ENCODE measurements at regions not wholly inside any gene's neighbourhood (a gene's known extent, or its start where the extent isn't known, plus 50 kb on each side); places are given as distances from the start of the nearest gene placed in this dataset.

DNA sequence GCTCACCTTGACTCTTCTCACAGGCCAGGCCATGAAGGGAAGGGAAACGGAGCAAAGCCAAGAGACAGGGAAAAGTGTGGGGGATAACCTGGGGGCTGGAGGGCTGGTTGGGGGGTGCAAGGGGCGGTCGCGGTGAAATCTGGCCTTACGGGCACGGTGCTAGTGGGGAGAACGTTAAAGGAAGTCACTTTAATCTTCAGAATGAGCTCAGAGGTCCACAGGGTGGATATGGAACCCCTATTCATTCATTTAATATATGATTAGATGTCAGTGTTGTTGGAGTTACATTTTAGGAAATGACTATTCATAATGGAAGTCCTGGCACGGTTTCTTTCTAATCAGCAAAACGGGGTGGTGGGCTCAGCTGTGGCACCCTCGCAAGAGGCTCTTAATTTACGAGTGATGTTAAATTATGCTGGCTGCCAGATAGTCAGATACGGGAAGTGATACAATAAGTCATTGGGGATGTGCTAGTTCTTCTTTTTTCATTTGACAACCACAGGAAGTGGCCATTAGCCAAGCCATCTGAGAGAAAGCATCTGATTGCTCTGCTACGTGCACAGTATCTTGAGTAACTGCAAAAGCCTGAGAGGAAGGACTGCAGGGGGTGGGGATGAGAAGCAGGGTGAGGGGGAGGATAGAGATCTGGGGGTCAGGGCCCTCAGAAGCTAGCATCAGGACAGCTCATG is 253.0 kb downstream of the QKI start:
- H3K4me1 ChIP-seq (ENCODE audit: control insufficient read depth in 1 of 2, extremely low read depth in 1 of 2, insufficient read depth in 2 of 2, low read length in 2 of 2) = peaks cover 0 to 12% of the 10 kb centered on the region in 2 experiments
- ATAC-seq (replicated peaks in 1 of 4) (peak in 3 of 4 experiments; percentile 41 to 71 (median 48)), DNase-seq (peak in 6 of 35 experiments; percentile 1 to 40 (median 4))
- H3K36me3 Mint-ChIP-seq = no peaks in the 10 kb centered on the region
- POLR2A ChIA-PET = interaction anchor here in 1 of 2 donors (0.5 kb wide), 1 partner anchor 9 kb away, joined by 11 read pairs; no protein-coding TSS in a partner anchor
- H3K36me3 ChIP-seq (ENCODE audit: control insufficient read depth in 2 of 2, extremely low read depth in 1 of 2, insufficient read depth in 1 of 2, low read length in 1 of 2) = no peaks in the 10 kb centered on the region
- H3K27me3 Mint-ChIP-seq = peaks cover 1 to 4% of the 10 kb centered on the region in 2 donors
- no peak overlapping the region for H3K4me3 ChIP-seq (ENCODE audit: control insufficient read depth in 1 of 2, extremely low read depth in 1 of 2, low read length in 1 of 2)
- H3K4me1 Mint-ChIP-seq = peaks cover 12 to 18% (median 16%) of the 10 kb centered on the region in 3 donors
- no peak overlapping the region for H3K27ac ChIP-seq (ENCODE audit: low read length)
- 18% methylated on average over 6 of the region's 13 CpGs for WGBS (ENCODE audit: insufficient coverage)
- no peak overlapping the region for H3K27ac Mint-ChIP-seq
- no peaks in the 10 kb centered on the region for H3K9me3 Mint-ChIP-seq
- peaks cover 0 to 16% of the 10 kb centered on the region in 2 experiments for H3K27me3 ChIP-seq (replicated peaks in 1 of 2; ENCODE audit: control insufficient read depth in 2 of 2, extremely low read depth in 1 of 2, insufficient read depth in 2 of 2, low read length in 1 of 2)
- H3K9me3 ChIP-seq = no peaks in the 10 kb centered on the region
- H3K4me3 Mint-ChIP-seq = no peak overlapping the region
- CTCF ChIA-PET = interaction anchor here in 1 of 2 donors (0.7 kb wide), 1 partner anchor 454 kb away, joined by 4 read pairs; no protein-coding TSS in a partner anchor

DNA sequence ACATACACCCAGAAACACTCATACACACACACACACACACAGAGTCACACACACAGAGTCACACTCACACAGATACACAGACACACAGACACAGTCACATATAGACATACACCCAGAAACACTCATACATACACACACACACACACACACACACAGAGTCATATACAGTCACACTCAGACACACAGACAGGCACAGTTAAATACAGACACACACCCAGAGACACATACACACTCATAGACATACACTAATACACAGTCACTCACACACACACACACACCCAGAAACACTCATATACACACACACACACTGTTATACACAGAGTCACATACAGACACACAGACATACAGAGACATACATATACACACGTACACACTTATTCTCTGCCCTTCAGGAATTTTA is 250.9 kb downstream of the QKI start:
- Mint-ChIP-seq H3K4me1 (peaks cover 12 to 24% (median 16%) of the 10 kb centered on the region in 3 donors), H3K4me3 (no peak overlapping the region), H3K36me3 (no peaks in the 10 kb centered on the region), H3K27me3 (peaks cover 8 to 9% of the 10 kb centered on the region in 2 donors), H3K27ac (no peak overlapping the region), H3K9me3 (no peaks in the 10 kb centered on the region)
- Histone ChIP-seq H3K27ac (ENCODE audit: low read length) (no peak overlapping the region), H3K4me3 (ENCODE audit: control insufficient read depth in 1 of 2, extremely low read depth in 1 of 2, low read length in 1 of 2) (no peak overlapping the region), H3K36me3 (ENCODE audit: control insufficient read depth in 2 of 2, extremely low read depth in 1 of 2, insufficient read depth in 1 of 2, low read length in 1 of 2) (no peaks in the 10 kb centered on the region), H3K4me1 (ENCODE audit: control insufficient read depth in 1 of 2, extremely low read depth in 1 of 2, insufficient read depth in 2 of 2, low read length in 2 of 2) (peaks cover 0 to 12% of the 10 kb centered on the region in 2 experiments), H3K9me3 (no peaks in the 10 kb centered on the region), H3K27me3 (replicated peaks in 1 of 2; ENCODE audit: control insufficient read depth in 2 of 2, extremely low read depth in 1 of 2, insufficient read depth in 2 of 2, low read length in 1 of 2) (peaks cover 0 to 26% of the 10 kb centered on the region in 2 experiments)
- POLR2A ChIA-PET = no interaction called here
- CTCF ChIA-PET = no interaction called here
- WGBS (ENCODE audit: insufficient coverage) = no CpG with 5 or more reads among the region's 1 CpG
- ATAC-seq (replicated peaks in 1 of 4) (no peak), DNase-seq (no peak)

DNA sequence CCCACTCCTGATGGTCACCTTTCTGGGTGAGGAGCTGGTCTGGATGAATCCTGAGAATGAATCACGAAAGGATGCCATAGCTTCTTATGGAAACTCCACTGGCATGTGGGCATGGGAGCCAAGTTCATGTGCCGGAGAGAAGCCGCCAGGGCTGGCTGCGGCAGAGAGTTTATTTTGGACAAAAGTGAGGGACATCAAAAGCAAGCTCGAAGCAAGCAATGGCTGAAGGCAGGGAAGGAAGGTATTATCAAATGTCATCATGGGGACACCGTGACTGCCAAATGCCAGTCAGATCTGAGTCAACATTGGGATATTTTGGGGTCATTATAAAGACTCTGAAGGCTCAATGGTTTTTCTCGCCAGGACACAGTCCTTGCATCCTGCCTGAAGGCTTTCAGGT is 249.1 kb downstream of the QKI start:
- 77% methylated on average over 6 of the region's 7 CpGs for WGBS (ENCODE audit: insufficient coverage)
- H3K4me1 Mint-ChIP-seq = peaks cover 12 to 24% (median 16%) of the 10 kb centered on the region in 3 donors

DNA sequence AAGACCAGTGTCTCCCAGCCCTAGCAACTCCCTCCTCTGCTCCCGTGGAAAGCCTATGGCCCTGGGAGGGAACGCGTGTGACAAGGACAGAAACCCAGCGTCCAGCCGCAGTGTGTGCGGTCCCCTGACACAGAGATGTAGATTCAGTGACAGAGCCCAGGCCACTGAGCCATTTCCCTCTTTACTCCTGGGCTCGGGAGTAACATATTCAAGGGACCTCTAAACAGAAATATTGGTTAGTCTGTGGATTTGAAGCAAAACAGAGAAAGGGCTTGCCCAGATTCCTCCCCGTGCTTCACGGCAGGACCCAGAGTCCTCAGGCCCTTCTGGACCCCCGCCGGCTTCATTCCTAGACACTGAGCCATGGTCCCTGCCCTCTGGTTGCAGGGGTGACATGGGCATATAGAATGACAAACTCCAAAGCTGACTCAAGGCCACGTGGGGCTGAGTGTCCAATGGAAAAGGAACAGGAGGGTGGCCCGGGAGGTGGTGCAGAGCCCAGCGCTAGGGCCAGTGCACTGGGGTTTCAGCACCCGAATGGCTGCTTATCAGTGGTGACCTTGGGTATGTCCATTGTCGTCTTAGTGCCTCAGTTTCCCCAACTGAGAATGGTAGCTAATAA is 248.2 kb downstream of the QKI start:
- Mint-ChIP-seq H3K36me3 (no peaks in the 10 kb centered on the region), H3K27ac (no peak overlapping the region), H3K4me1 (peaks cover 7 to 17% (median 10%) of the 10 kb centered on the region in 3 donors), H3K9me3 (no peaks in the 10 kb centered on the region), H3K4me3 (no peak overlapping the region), H3K27me3 (peaks cover 19 to 23% of the 10 kb centered on the region in 2 donors)
- Histone ChIP-seq H3K27me3 (replicated peaks in 1 of 2; ENCODE audit: control insufficient read depth in 2 of 2, extremely low read depth in 1 of 2, insufficient read depth in 2 of 2, low read length in 1 of 2) (peaks cover 0 to 26% of the 10 kb centered on the region in 2 experiments), H3K36me3 (ENCODE audit: control insufficient read depth in 2 of 2, extremely low read depth in 1 of 2, insufficient read depth in 1 of 2, low read length in 1 of 2) (no peaks in the 10 kb centered on the region), H3K9me3 (no peaks in the 10 kb centered on the region), H3K4me3 (ENCODE audit: control insufficient read depth in 1 of 2, extremely low read depth in 1 of 2, low read length in 1 of 2) (no peak overlapping the region), H3K4me1 (ENCODE audit: control insufficient read depth in 1 of 2, extremely low read depth in 1 of 2, insufficient read depth in 2 of 2, low read length in 2 of 2) (peaks cover 0 to 9% of the 10 kb centered on the region in 2 experiments), H3K27ac (ENCODE audit: low read length) (no peak overlapping the region)
- CTCF ChIA-PET = no interaction called here
- DNase-seq (no peak), ATAC-seq (replicated peaks in 1 of 4) (no peak)
- 87% methylated on average over 11 of the region's 16 CpGs for WGBS (ENCODE audit: insufficient coverage)
- POLR2A ChIA-PET = no interaction called here

More for the DNA sequence above, 249.1 kb downstream of the QKI start:
- H3K27me3 ChIP-seq (replicated peaks in 1 of 2; ENCODE audit: control insufficient read depth in 2 of 2, extremely low read depth in 1 of 2, insufficient read depth in 2 of 2, low read length in 1 of 2) = peaks cover 0 to 26% of the 10 kb centered on the region in 2 experiments
- H3K27me3 Mint-ChIP-seq = peaks cover 19 to 20% of the 10 kb centered on the region in 2 donors
- POLR2A ChIA-PET = no interaction called here
- H3K4me3 Mint-ChIP-seq = no peak overlapping the region
- no peak for DNase-seq
- no peak for ATAC-seq (replicated peaks in 1 of 4)
- H3K4me1 ChIP-seq (ENCODE audit: control insufficient read depth in 1 of 2, extremely low read depth in 1 of 2, insufficient read depth in 2 of 2, low read length in 2 of 2) = peaks cover 0 to 12% of the 10 kb centered on the region in 2 experiments
- no peaks in the 10 kb centered on the region for H3K9me3 Mint-ChIP-seq
- H3K36me3 ChIP-seq (ENCODE audit: control insufficient read depth in 2 of 2, extremely low read depth in 1 of 2, insufficient read depth in 1 of 2, low read length in 1 of 2) = no peaks in the 10 kb centered on the region
- CTCF ChIA-PET = no interaction called here
- H3K27ac ChIP-seq (ENCODE audit: low read length) = no peak overlapping the region
- H3K36me3 Mint-ChIP-seq = no peaks in the 10 kb centered on the region
- no peak overlapping the region for H3K27ac Mint-ChIP-seq
- no peak overlapping the region for H3K4me3 ChIP-seq (ENCODE audit: control insufficient read depth in 1 of 2, extremely low read depth in 1 of 2, low read length in 1 of 2)
- H3K9me3 ChIP-seq = no peaks in the 10 kb centered on the region

DNA sequence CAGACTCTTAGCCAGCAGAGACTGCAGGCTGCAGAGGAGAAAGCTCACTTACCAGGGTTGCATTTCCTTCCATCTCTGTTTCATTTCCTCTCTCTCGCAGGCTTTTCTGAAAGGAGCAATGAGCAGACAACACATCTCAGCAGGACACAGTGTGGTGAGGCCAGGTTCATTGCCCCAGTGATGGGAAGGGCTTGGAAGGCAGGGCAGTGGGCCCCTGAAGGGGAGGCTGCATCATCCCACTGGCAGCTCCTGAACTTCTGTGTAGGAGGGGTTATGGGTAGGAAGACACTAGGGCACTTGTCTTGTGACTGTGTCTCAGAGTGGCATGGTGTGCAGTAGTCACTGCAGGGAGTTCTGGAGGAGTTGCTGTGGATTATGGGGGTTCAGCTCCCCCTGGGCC is 246.8 kb downstream of the QKI start:
- ChIA-PET POLR2A (no interaction called here), CTCF (interaction anchor here in 1 of 2 donors (0.6 kb wide), 1 partner anchor 249 kb away, joined by 5 read pairs; no protein-coding TSS in a partner anchor)
- no peaks in the 10 kb centered on the region for H3K36me3 Mint-ChIP-seq
- Histone ChIP-seq H3K4me1 (ENCODE audit: control insufficient read depth in 1 of 2, extremely low read depth in 1 of 2, insufficient read depth in 2 of 2, low read length in 2 of 2) (no peaks in the 10 kb centered on the region), H3K36me3 (ENCODE audit: control insufficient read depth in 2 of 2, extremely low read depth in 1 of 2, insufficient read depth in 1 of 2, low read length in 1 of 2) (no peaks in the 10 kb centered on the region), H3K4me3 (ENCODE audit: control insufficient read depth in 1 of 2, extremely low read depth in 1 of 2, low read length in 1 of 2) (no peak overlapping the region), H3K9me3 (no peaks in the 10 kb centered on the region), H3K27ac (ENCODE audit: low read length) (no peak overlapping the region), H3K27me3 (replicated peaks in 1 of 2; ENCODE audit: control insufficient read depth in 2 of 2, extremely low read depth in 1 of 2, insufficient read depth in 2 of 2, low read length in 1 of 2) (peaks cover 0 to 26% of the 10 kb centered on the region in 2 experiments)
- no peaks in the 10 kb centered on the region for H3K9me3 Mint-ChIP-seq
- ATAC-seq (replicated peaks in 1 of 4) (no peak), DNase-seq (no peak)
- peaks cover 20 to 23% of the 10 kb centered on the region in 2 donors for H3K27me3 Mint-ChIP-seq
- H3K4me3 Mint-ChIP-seq = no peak overlapping the region
- H3K27ac Mint-ChIP-seq = no peak overlapping the region
- WGBS (ENCODE audit: insufficient coverage) = no CpG with 5 or more reads among the region's 1 CpG
- peaks cover 0 to 6% (median 0%) of the 10 kb centered on the region in 3 donors for H3K4me1 Mint-ChIP-seq

DNA sequence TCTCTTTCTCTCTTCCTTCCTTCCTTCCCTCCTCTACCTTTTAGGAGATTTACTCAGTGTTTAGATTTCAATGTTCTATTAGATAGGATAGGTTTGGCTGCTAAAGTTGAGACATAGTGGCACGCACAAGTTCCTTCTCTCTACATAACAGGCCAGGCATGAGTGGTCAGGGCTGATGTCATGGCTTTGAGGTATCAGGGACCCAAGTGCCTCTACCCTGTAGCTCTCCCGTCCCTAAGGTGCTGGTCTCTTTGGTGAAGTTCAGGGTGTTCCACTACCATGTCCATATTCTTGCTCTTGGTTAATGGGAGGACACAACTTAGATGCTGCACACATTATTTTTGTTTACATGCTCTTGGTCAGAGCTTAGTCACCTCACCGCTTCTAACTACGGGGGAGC is 245.3 kb downstream of the QKI start:
- no peak overlapping the region for H3K4me3 ChIP-seq (ENCODE audit: control insufficient read depth in 1 of 2, extremely low read depth in 1 of 2, low read length in 1 of 2)
- no peaks in the 10 kb centered on the region for H3K36me3 ChIP-seq (ENCODE audit: control insufficient read depth in 2 of 2, extremely low read depth in 1 of 2, insufficient read depth in 1 of 2, low read length in 1 of 2)
- no peaks in the 10 kb centered on the region for H3K36me3 Mint-ChIP-seq
- H3K9me3 Mint-ChIP-seq = peaks cover 0 to 6% (median 0%) of the 10 kb centered on the region in 3 donors
- ChIA-PET POLR2A (no interaction called here), CTCF (no interaction called here)
- peaks cover 0 to 26% of the 10 kb centered on the region in 2 experiments for H3K27me3 ChIP-seq (replicated peaks in 1 of 2; ENCODE audit: control insufficient read depth in 2 of 2, extremely low read depth in 1 of 2, insufficient read depth in 2 of 2, low read length in 1 of 2)
- DNase-seq = no peak
- H3K4me1 ChIP-seq (ENCODE audit: control insufficient read depth in 1 of 2, extremely low read depth in 1 of 2, insufficient read depth in 2 of 2, low read length in 2 of 2) = no peaks in the 10 kb centered on the region
- no peak overlapping the region for H3K27ac ChIP-seq (ENCODE audit: low read length)
- H3K4me3 Mint-ChIP-seq = no peak overlapping the region
- H3K27me3 Mint-ChIP-seq = peaks cover 20 to 23% of the 10 kb centered on the region in 2 donors
- WGBS (ENCODE audit: insufficient coverage) = no CpG with 5 or more reads among the region's 4 CpGs
- no peaks in the 10 kb centered on the region for H3K9me3 ChIP-seq
- no peak overlapping the region for H3K27ac Mint-ChIP-seq
- no peak for ATAC-seq (replicated peaks in 1 of 4)
- peaks cover 0 to 6% (median 0%) of the 10 kb centered on the region in 3 donors for H3K4me1 Mint-ChIP-seq

All from T-cell (primary cell).